GM19395 (cell line): ENCODE measurements at regions not wholly inside any gene's neighbourhood (a gene's known extent, or its start where the extent isn't known, plus 50 kb on each side); places are given as distances from the start of the nearest gene placed in this dataset.

ENCODE experiments used
- ATAC-seq: cut with Tn5 transposase; IDR thresholded peaks from one replicate; pipeline ENCODE4 v1.9.1; 2021; ENCODE audit warnings: mild to moderate bottlenecking, moderate library complexity; ENCODE audit not compliant: unreplicated experiment

DNA sequence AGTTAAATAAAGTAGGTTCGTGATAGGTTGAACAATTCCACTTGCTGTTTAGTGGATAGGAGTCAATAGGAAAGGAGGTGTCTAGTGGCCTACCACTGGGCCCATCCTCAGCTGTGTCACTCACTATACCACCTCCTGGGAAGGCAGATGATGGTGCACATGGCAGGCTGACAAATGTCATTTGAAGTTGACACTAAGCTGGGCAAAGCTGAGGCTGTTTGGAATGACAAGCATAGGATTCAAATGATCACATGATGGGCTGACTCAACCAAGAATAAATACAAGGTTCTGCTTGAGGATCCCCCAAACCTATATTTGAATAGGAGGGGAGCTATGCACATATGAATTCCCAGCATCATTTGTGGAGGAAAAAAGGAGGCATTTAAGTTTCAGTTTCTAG lies 489.8 kb downstream of the RPS24 start:
- no peak for ATAC-seq

DNA sequence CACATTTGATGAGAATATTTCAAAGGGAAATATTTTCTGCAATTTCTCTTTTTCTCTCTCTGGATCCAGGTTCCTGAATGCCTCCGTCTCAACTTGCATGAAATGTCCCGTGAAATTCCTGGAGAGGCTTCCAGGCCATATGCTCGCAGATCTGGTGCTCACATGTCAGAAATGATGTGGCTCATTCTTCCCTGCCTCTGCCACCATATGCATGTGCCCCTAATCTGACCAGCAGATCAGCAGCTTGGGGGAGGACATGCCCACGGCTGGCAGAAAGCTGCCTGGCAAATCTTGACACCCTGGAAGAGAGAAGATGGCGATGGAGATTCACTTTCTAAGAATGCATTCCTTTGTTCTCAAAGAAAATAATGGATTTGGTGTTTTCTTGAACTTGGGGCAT lies 490.7 kb downstream of the RPS24 start:
- ATAC-seq = no peak

DNA sequence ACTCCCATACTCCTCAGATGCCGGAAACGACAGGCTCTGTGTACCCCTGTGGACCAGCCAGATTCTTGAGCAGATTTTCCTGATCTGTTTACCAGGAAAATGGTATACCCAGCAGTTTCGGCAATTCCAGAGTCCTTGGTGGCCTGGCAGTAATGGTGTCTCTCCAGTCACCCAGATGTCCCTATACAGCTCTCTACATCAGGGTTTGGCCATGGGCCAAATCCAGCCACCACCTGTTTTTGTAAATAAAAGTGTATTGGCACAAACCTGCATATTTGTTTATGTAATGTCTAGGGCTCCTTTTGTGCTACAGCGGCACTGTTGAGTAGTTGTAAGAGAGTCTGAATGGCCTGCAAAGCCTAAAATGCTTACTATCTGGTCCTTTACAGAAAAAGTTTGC lies 491.3 kb downstream of the RPS24 start:
- no peak for ATAC-seq

DNA sequence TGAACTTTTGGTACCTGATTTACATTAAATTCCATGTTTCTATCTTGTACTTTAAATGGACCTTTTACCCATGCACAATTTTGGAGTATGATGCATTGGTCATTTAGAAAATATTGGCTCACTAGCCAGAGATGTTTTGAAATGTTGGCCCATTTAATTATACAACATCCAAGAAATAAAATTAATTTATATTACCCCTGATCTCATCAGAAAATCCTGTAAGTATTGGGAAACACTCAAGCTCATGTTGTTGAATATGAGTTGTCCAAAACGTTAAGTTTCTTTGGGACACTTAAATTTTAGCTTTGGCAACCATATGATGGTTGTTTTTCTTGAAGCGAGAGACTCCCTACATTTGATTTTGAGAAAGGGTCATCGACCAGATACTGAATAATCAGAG lies 492.7 kb downstream of the RPS24 start:
- no peak for ATAC-seq

DNA sequence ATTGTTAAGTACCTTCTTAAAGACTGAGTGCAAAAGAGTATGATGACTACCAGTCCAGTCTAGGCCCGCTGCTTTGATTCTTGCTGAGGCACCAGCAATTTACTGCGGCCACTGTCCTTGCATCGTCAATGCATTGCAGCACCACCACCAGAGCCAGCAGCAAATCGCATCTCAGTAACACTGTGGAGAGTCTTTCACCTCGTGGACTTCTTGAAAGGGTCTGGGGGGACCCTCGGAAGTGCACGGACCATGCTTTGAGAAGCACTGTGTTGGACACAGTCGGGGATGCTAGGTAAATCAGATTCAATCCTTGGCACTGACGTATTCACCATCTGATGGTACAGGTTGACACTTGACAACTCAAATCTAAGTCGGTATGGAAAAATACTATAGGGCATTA lies 493.6 kb downstream of the RPS24 start:
- no peak for ATAC-seq

DNA sequence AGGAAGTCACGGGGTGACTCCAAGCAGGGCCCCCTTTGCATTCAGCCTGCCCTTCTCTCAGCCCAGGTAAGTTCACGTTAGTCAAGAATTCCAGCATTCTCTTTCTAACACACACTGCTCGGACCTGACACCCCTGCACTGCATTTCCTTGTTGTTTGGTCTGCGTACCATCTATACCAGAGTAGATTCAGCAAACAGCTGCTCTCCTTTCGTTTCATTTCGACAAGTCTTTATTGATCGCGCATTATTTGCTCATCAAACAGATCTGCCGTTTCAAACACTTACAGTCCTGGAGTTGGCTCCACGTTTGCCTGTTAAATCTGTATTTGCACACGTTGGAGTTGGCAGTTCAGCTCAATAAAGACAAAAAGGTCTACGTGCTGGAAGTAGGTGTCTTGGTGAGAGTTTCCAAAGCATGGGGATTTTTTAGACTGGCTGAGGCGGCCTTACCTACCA lies 495.1 kb downstream of the RPS24 start:
- no peak for ATAC-seq

DNA sequence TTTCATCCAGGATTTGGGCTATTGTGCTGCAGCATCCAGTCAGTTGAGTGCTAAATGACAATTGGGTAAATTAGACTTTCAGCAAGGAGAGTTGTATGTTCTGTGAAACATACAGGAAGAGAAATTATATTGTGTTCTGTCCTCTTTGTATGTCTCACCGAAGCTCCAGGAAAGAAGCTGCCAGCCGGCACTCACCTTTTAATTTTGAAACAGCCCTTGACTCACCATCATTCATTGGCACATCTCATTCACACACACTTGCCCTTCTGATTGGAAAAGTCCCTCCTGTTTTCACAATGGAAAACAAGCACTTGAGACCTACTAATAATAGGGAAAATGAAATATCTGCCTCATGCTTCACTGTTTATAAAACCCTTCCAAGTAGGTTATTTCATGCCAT lies 495.6 kb downstream of the RPS24 start:
- ATAC-seq = no peak

DNA sequence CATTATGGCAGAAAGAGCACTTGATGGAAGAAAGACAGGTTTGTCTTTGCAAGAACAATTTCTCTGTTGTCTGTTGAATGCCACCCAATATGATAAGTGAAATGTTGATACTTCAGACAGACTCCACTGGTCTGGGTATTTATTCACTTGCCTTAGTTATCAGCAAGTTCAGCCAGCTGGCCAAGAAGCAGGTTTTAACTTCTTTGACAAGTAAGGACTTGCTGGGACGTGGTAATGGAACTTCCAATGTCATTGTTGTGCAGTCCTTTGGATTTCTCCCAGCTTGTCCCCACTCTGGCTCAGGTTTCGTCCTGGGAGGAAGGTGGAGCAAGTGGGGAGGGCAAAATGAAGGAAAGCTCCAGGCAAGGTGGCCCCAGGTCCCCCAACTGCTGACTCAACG lies 497.4 kb downstream of the RPS24 start:
- no peak for ATAC-seq

DNA sequence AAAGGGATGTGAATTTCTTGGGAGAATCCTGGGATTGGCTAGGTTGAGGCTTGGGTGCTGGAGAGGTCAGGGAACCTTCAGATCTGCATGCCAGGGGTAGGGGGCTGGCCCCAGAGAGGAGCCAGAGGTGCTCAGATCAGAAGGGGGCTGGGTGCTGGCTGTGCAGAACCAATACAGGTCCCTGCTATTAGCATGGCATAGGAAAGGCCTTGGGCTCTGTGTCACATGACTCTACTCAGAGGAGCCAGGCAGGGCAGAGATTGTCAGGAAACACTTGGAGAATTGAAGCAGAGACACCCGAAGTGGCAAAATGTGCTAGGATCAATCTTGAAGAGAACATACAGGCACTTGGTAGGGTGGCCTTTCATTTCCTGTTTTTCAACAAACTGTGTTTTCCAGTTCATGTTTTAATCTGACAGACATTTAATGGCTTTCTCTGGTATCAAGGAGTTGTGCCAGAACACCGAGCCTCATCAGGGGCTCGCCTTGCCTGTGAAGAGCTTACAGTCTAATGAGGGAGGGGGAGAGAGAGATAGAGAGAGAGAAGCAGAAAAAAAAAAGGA lies 498.9 kb downstream of the RPS24 start:
- ATAC-seq = no peak

DNA sequence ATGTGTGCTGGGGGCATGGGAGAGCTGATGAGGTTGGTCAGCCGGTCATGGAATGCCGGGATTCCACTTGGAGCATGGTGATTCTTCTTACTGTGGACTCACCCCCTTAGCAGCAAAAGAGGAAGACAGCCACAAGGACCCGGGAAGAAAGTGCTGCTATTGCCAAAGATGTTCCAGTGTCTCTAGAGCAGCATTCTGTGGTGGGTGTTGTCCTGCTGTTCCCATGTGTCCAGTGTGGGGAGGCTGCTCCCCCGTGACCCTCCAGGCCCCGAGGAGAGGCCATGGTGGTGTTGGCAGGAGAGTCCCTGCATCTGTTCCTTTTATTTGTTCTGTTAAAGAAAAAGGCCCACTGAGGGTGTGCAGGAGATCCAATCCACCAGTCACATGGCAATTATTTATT lies 499.4 kb downstream of the RPS24 start:
- ATAC-seq = no peak

DNA sequence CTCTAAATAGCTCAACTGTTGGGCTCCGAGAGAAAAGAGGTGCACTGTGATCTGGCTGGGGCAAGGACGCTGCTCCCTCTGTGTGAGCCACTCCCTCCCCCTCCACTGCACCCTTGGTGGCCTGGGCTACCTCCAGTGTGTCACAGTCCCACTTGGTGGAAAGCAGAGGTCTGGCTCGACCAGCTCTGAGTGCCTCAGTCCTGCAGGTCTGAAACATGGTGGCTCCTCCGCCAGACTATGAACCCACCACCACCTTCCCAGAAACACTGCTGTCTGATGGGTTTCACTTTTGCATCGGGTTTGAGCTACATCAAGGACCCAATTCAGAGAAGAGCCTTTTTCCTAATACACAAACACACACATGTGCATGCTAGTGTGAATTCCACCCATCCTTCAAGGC lies 500.1 kb downstream of the RPS24 start:
- no peak for ATAC-seq

DNA sequence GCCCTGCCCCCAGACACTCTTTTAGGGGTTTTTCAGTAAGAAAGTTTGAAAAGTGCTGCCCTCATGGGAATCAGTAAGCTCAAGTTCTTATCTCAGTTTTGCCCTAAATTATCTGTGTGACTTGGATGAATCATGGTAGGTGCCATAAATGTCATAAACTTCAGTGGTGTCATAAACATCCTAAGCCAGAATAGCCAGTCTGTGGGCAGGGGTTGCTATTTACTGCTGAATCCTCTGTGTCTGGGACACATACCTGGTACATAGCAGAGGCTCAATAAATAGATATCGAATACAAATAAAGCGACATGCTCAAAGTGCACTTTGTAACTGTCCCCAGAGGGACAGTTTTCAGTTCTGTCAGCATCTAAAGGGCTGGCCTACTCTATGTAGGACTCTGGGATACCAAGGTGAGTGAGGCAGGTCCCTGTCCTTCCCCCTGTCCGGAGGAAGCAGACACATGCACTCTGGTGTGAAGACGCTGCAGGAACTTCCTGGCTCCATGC lies 502.1 kb downstream of the RPS24 start:
- ATAC-seq = no peak

DNA sequence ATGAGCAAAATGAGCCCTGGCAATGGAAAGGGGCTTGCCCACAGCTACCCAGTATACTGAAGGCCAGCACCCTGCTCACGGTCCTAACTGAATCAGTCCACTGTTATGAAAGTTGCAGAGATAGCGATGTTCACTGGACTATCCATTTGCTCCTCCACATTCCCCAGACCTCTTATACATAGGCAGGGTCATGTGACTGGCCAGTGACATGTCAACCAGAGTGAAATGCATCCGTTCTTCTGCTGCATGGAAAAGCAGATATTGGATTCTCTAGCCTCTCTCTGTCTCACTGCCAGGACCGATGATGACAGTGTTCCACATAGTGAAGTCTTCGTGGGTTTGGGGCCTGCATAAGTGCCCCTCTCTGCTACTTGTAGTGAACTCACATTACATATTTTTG lies 503.4 kb downstream of the RPS24 start:
- ATAC-seq = no peak

DNA sequence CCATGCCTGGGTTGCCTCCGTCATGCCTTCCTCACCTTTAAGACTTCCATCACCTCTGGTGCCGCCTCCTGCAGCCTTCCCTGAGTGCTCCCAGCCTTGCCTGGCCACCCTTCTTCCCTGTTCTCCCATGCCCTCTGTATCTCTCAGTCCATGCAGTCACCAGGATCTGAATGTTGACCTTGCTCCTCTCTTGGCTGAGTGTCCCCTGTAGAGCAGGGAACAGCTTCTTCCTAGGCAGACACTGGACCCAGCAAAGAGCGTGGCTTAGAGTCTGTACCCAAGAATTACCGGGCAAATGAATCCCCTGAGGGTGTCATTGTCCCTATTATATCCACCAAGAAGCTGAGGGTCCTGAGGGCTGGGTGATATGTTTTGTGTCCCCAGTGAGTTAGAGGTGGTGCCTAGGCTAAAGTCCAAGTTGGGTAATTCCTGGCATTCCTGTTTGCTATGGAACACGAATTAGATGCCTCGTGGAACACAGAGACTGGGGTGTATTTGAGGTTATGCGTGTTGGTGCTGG lies 505.6 kb downstream of the RPS24 start:
- no peak for ATAC-seq

DNA sequence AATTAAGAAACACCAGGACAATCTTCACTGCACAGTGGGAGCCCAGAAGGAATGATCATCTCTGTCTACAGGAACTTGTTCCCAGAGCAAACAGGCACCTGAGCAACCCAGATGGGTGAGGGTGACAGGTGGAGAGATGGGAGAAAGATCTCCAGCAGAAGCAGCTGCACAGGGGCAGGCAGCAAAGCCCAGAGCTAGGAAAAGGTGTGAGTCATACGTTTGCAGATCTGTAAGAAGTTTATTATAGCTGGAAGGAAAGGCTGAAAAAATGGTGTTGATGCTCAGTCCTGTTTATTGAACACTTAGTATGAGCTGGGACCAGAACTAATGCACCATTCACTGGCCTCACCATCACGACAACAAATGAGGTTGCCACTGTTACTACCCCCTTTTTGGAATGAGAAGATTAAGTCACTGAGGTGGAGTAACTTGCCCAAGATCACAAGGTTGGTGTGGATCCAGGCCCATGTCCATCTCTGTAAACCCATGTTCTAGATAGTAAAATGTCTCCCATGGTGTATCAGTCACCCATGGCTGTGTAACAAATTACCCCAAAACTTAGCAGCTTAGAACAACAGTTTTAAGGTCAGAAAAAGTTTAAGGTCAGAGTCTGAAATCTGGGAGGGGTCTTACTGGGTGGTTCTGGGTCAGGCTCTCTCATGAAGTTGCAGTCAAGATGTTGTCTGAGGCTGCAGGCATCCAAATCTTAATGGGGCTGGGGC lies 506.9 kb downstream of the RPS24 start:
- ATAC-seq = no peak

DNA sequence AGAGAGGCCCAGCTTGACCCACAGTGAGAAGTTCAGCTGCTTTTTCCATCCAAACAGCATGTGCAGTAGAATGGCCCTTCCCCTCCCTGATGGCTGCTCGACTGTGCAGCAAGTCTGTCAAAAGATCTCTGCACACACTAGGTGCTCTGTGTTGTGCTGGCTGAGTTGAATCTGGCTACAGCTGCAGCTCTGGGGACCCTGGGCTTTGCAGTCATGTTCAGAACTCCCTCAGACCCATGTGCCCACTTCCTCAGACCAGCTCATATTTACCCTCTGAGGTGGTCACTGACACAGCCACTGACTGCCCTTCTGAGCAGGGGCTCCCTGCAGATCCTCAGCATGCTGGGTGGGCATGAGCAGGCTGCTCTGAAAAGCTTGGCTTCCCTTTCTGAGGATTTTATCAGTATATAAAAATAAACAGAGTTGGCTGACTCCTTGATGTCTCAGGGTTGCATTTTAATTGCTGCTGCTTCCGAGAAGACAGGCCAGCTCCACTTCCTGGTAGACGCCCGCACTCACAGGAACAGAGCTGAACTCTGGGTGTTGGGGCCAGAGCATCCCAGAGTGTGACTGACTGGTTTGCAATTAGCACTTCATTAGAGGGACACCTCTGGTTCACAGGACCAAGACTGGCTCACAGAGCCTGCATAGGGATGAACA lies 507.9 kb downstream of the RPS24 start:
- ATAC-seq = no peak

DNA sequence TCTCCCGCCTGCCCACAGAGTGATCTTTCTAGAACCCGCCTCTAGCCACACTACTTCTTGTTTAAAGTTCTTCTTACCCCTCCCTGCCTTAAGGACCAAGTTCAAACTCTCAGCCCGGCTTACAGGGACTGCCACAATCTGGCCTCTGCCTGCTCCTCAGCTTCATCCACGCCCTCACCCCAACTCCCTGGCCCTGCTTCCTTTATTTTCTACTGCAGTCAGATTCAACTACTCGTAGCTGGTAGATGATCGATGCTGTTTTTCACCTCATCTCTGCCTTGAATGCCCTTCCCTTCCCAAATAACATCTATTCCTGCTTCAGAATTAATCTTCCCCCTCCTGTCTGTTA lies 508.5 kb downstream of the RPS24 start:
- no peak for ATAC-seq

DNA sequence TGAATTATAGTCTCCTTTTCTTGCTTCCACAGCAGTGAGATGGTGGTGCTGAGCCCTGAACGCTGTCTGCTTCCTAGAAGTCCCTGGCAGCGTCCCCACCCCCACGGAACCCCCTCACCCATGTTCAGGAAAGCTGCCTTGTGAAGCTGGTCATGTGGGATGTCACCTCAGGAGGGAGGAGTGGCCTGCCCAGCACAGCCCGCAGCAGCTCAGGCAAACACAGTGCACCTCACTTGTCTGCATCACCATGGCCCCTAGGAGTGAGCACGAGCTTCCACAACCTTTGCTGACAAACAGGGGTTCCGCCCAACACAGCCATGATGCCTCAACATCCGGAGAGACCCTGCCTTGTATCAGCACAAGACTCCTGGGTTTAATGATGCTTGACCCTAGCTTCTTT lies 508.9 kb downstream of the RPS24 start:
- ATAC-seq = no peak

DNA sequence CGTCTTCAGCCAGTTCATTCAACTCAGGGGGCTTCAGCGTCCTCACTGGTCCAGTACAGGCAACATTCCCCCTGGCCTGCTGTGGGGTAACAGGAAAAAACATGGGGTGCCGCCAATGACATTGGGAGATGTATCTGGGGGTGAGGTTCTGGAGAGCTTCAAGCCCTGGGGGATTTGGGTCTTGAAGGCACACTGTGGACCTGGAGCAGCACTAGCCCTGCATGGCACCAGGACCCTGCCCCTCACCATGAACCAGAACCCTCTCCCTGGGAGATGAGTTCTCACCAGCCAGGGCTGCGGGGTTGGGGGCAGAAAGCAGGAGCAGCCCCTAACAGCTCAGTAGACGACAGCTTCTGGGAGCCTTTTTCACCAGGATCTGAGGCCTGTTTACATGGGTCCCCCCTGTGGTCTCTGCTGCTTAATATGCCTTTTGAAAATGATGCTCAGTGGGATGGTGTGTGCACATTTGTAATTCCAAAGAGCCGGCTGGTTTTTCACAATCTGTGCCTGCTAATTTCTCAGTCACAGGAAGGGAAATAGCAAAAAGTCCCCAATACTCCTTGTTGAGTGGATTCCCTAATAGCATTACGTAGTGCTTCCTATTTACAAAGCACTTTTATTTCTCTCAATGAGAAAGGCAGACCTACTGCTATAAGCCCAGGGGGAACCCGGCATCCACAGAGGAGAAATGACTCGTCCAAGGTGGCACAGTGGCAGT lies 509.5 kb downstream of the RPS24 start:
- ATAC-seq = no peak

DNA sequence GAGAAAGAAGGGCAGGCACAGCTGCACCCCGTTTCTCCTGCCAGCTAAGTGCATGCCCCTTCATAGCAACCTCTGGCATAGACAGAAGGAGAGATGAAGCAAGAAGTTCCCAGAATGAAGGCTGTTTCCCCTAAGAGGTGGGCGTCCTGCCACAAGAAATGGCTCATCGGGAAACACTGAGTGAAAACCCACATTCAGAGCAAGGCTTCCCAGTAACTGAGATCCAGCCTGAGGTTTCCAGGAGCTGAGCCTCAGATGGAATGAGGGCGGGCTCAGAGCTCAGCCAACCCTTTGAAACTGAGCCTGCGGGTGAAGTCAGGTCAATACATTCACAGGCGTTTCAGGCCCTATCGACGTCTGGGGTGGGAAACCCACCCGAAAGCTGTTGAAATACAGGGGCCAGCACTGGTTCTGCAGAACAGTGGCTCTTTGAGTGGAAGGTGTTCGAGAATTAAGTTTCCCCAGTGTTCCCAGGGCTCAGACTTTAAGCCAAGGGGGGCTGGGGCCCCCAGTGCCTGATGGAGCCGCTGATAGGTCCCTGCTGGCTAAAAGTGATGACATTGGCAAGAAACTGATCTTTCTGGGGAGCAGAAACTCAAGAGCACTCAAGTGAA lies 510.2 kb downstream of the RPS24 start:
- no peak for ATAC-seq
